Caco-2 (cell line): ENCODE measurements at regions not wholly inside any gene's neighbourhood (a gene's known extent, or its start where the extent isn't known, plus 50 kb on each side); places are given as distances from the start of the nearest gene placed in this dataset.

Source experiments
- BruUV-seq: library from RNA; stranded (reverse); fragments of 400-500 nt; replicated peaks from 2 replicates; lab custom pipeline; 2021; lab: Mats Ljungman, UMichigan
- CTCF ChIA-PET: fragments of 300-600 bp; sonication (Branson Sonifier 250); formaldehyde crosslinking; loops from one replicate; lab custom pipeline; 2022; ENCODE audit warnings: antibody characterized with exemption; lab: Charles Lee
- POLR2A ChIA-PET: fragments of 300-600 bp; sonication (Branson Sonifier 250); formaldehyde crosslinking; loops from one replicate; lab custom pipeline; 2022; ENCODE audit warnings: antibody characterized with exemption; lab: Charles Lee
- DNase-seq, 2 experiments: peaks; one replicate each; pipeline versions ENCODE4 v3.0.0 to v3.0.0-alpha.2; 2020 to 2022
- H3K27me3 ChIP-seq: replicated peaks from 2 replicates; pipeline ENCODE4 v1.6.0; 2011; ENCODE audit warnings: low read length; ENCODE audit not compliant: control insufficient read depth, insufficient read depth
- H3K36me3 ChIP-seq: 2 replicates; pipeline ENCODE4 v1.5.1; 2011; ENCODE audit warnings: low read length; ENCODE audit not compliant: control insufficient read depth, insufficient read depth
- H3K4me1 ChIP-seq: fragments of 250-450 bp; sonication (Bioruptor Pico); 2 replicates; pipeline ENCODE4 v1.5.1; 2020; ENCODE audit warnings: mild to moderate bottlenecking
- H3K4me3 ChIP-seq: 2 replicates; pipeline ENCODE4 v1.5.1; 2011; ENCODE audit warnings: low read depth, mild to moderate bottlenecking, control low read depth, low read length
- H3K9me3 ChIP-seq: fragments of 250-450 bp; sonication (Bioruptor Pico); 2 replicates; pipeline ENCODE4 v1.5.1; 2020; ENCODE audit warnings: mild to moderate bottlenecking, moderate library complexity
- H3K27ac Mint-ChIP-seq: one replicate; pipeline ENCODE4 v1.8.0; 2022; ENCODE audit warnings: mixed read lengths; ENCODE audit not compliant: unreplicated experiment
- H3K27me3 Mint-ChIP-seq: one replicate; pipeline ENCODE4 v1.8.0; 2022; ENCODE audit warnings: mixed read lengths; ENCODE audit not compliant: insufficient read depth, unreplicated experiment
- H3K36me3 Mint-ChIP-seq: one replicate; pipeline ENCODE4 v1.8.0; 2022; ENCODE audit warnings: mild to moderate bottlenecking, mixed read lengths; ENCODE audit not compliant: insufficient read depth, unreplicated experiment
- H3K4me1 Mint-ChIP-seq: one replicate; pipeline ENCODE4 v1.8.0; 2022; ENCODE audit warnings: low read depth, mixed read lengths; ENCODE audit not compliant: unreplicated experiment
- H3K4me3 Mint-ChIP-seq: one replicate; pipeline ENCODE4 v1.8.0; 2022; ENCODE audit warnings: mild to moderate bottlenecking, moderate library complexity, mixed read lengths; ENCODE audit not compliant: unreplicated experiment
- H3K9me3 Mint-ChIP-seq: one replicate; pipeline ENCODE4 v1.8.0; 2022; ENCODE audit warnings: mixed read lengths; ENCODE audit not compliant: unreplicated experiment
- intact Hi-C: fragments of 100-400 bp; cut with micrococcal nuclease; formaldehyde crosslinking; loops from one replicate; pipeline ENCODE4 v1.10.0; 2022; ENCODE audit not compliant: unreplicated experiment
- TF ChIP-seq, protein P1 (sequence below), 2 experiments: fragments of 200-600 bp in 1 of 2; IDR thresholded peaks; 1 replicate in 1 of 2; 2 replicates in 1 of 2; pipeline versions ENCODE4 v1.5.1 to v1.8.0; 2011 to 2022; ENCODE audit warnings: antibody characterized with exemption in 1 of 2, control low read depth in 1 of 2, inconsistent platforms in 1 of 2, low read depth in 1 of 2, low read length in 1 of 2, mild to moderate bottlenecking in 1 of 2, moderate library complexity in 1 of 2; ENCODE audit not compliant: insufficient read depth in 1 of 2, severe bottlenecking in 1 of 2, unreplicated experiment in 1 of 2

DNA sequence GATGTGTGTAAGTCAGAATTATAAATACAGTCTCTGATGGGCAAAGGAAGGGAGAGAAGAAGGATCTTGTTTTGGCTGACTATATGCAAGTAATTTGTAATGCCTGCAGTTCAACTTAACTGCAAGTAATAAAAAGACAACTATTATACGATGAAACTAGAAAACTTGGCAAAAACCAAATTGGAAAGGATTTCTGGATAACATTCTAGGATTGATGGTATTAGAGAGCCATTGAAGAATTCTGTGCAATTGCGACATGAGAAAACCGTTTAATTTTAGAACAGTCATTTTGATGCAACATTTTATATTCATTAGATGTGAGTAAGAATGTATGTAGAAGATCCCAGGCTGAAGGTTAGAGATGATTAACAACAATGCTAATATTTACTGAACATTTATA is 1334.1 kb downstream of the EFNB2 start:
- no peaks in the 10 kb centered on the region for H3K4me1 ChIP-seq
- H3K27me3 Mint-ChIP-seq: peaks cover 3% of the 10 kb centered on the region
- TF ChIP-seq, protein P1, sequence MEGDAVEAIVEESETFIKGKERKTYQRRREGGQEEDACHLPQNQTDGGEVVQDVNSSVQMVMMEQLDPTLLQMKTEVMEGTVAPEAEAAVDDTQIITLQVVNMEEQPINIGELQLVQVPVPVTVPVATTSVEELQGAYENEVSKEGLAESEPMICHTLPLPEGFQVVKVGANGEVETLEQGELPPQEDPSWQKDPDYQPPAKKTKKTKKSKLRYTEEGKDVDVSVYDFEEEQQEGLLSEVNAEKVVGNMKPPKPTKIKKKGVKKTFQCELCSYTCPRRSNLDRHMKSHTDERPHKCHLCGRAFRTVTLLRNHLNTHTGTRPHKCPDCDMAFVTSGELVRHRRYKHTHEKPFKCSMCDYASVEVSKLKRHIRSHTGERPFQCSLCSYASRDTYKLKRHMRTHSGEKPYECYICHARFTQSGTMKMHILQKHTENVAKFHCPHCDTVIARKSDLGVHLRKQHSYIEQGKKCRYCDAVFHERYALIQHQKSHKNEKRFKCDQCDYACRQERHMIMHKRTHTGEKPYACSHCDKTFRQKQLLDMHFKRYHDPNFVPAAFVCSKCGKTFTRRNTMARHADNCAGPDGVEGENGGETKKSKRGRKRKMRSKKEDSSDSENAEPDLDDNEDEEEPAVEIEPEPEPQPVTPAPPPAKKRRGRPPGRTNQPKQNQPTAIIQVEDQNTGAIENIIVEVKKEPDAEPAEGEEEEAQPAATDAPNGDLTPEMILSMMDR (IDR thresholded peaks at IDR 0.05; ENCODE audit: insufficient read depth in 1 of 2, low read depth in 1 of 2, low read length in 1 of 2, severe bottlenecking in 1 of 2, unreplicated experiment in 1 of 2): no peak
- H3K4me3 Mint-ChIP-seq: no peak overlapping the region
- no peak for DNase-seq
- ChIA-PET POLR2A (no interaction called here), CTCF (no interaction called here)
- no peaks in the 10 kb centered on the region for H3K9me3 ChIP-seq
- peaks cover 9% of the 10 kb centered on the region for H3K4me1 Mint-ChIP-seq
- BruUV-seq: no TSS peak
- H3K27me3 ChIP-seq: no peaks in the 10 kb centered on the region
- H3K36me3 Mint-ChIP-seq: no peaks in the 10 kb centered on the region
- H3K9me3 Mint-ChIP-seq: no peaks in the 10 kb centered on the region
- no peak overlapping the region for H3K27ac Mint-ChIP-seq
- no peak overlapping the region for H3K4me3 ChIP-seq
- H3K36me3 ChIP-seq: no peaks in the 10 kb centered on the region
- intact Hi-C loops: loop anchor here (10.0 kb wide), 1 partner anchor 1317 kb away; no protein-coding TSS in a partner anchor

DNA sequence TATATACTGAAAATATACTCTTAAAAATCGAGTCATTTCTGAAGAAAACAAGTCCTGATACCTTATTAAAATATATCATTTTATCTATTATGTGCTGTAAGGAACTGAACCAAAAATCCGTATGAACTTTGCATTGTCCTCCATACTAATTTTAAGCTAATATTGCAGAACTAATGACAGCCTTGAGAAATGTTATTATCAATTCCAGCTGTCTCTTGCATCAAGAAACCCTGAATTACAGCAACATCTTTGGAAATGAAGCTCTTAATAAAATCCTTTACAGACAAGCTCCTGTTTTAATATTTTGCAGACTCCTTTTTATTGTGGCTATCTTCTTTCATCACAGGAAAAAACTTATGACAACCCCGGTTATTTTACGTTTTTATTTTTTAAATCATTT is 1335.3 kb downstream of the EFNB2 start:
- H3K4me3 Mint-ChIP-seq: no peak overlapping the region
- Histone ChIP-seq H3K4me3 (no peak overlapping the region), H3K9me3 (no peaks in the 10 kb centered on the region), H3K4me1 (no peaks in the 10 kb centered on the region), H3K27me3 (no peaks in the 10 kb centered on the region), H3K36me3 (no peaks in the 10 kb centered on the region)
- POLR2A ChIA-PET: no interaction called here
- TF ChIP-seq, protein P1 (IDR thresholded peaks at IDR 0.05; ENCODE audit: insufficient read depth in 1 of 2, low read depth in 1 of 2, low read length in 1 of 2, severe bottlenecking in 1 of 2, unreplicated experiment in 1 of 2): no peak
- DNase-seq: no peak
- peaks cover 7% of the 10 kb centered on the region for H3K27me3 Mint-ChIP-seq
- CTCF ChIA-PET: no interaction called here
- H3K27ac Mint-ChIP-seq: no peak overlapping the region
- no TSS peak for BruUV-seq
- peaks cover 13% of the 10 kb centered on the region for H3K4me1 Mint-ChIP-seq
- intact Hi-C loops: loop anchor here (10.0 kb wide), 1 partner anchor 1315 kb away; no protein-coding TSS in a partner anchor
- no peaks in the 10 kb centered on the region for H3K9me3 Mint-ChIP-seq
- H3K36me3 Mint-ChIP-seq: no peaks in the 10 kb centered on the region

DNA sequence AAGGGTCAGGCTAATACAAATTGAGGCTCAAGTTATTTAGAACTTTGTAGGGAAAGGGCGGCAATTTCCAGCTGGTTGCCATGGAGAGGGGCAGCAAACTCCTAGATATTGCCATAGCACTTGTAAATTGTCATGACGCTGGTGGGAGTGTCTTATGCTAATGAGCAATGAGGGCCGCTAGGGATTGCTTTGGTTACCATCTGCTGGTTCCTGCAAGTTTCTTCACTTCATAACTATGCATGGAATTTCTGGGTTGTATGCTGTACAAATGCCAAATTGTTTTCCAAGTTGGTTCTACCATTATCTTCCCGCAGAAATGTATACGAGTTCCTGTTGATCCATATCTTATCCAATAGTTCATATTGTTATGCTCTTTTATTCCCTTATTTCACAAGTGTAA is 1339.4 kb downstream of the EFNB2 start:
- DNase-seq: peak in 1 of 2 experiments; percentile 38
- no peaks in the 10 kb centered on the region for H3K36me3 Mint-ChIP-seq
- Histone ChIP-seq H3K27me3 (no peaks in the 10 kb centered on the region), H3K9me3 (no peaks in the 10 kb centered on the region), H3K4me3 (no peak overlapping the region), H3K36me3 (no peaks in the 10 kb centered on the region), H3K4me1 (no peaks in the 10 kb centered on the region)
- no TSS peak for BruUV-seq
- peaks cover 9% of the 10 kb centered on the region for H3K27me3 Mint-ChIP-seq
- H3K27ac Mint-ChIP-seq: no peak overlapping the region
- H3K4me3 Mint-ChIP-seq: no peak overlapping the region
- peaks cover 7% of the 10 kb centered on the region for H3K4me1 Mint-ChIP-seq
- no peaks in the 10 kb centered on the region for H3K9me3 Mint-ChIP-seq
- CTCF ChIA-PET: no interaction called here
- intact Hi-C loops: no loop called here
- TF ChIP-seq, protein P1 (IDR thresholded peaks at IDR 0.05; ENCODE audit: insufficient read depth in 1 of 2, low read depth in 1 of 2, low read length in 1 of 2, severe bottlenecking in 1 of 2, unreplicated experiment in 1 of 2): no peak
- POLR2A ChIA-PET: no interaction called here
